SK-N-SH (cell line): ENCODE measurements at regions not wholly inside any gene's neighbourhood (a gene's known extent, or its start where the extent isn't known, plus 50 kb on each side); places are given as distances from the start of the nearest gene placed in this dataset.
"Not testable (repeated sequence)": the region's sequence is repeated elsewhere in the genome, so short reads cannot be mapped to it uniquely, and the experiment has no call there.

Source experiments
- EP300 ChIP-seq, 2 experiments: IDR thresholded peaks; 2 replicates each; pipeline versions ENCODE4 v1.4.0 to v1.6.1; 2012; ENCODE audit warnings: borderline replicate concordance in 1 of 2, low read depth in 1 of 2, low read length in 1 of 2
- NRF1 ChIP-seq: IDR thresholded peaks from 2 replicates; pipeline ENCODE4 v1.6.1; 2012; ENCODE audit warnings: low read depth, mild to moderate bottlenecking, low read length
- POLR2AphosphoS5 ChIP-seq: IDR thresholded peaks from 2 replicates; pipeline ENCODE4 v1.6.1; 2012; ENCODE audit warnings: low read depth, low read length
- RAD21 ChIP-seq: IDR thresholded peaks from 2 replicates; pipeline ENCODE4 v1.6.1; 2012; ENCODE audit warnings: mild to moderate bottlenecking, low read length
- SIN3A ChIP-seq: IDR thresholded peaks from 2 replicates; pipeline ENCODE4 v1.6.1; 2012; ENCODE audit warnings: low read depth, mild to moderate bottlenecking, low read length, moderate library complexity, borderline replicate concordance
- TF ChIP-seq, protein P1 (sequence below): fragments of 200-600 bp; sonication (generic); IDR thresholded peaks from 2 replicates; pipeline ENCODE4 v1.6.1; 2017; ENCODE audit warnings: antibody characterized with exemption, mild to moderate bottlenecking, moderate library complexity
- TF ChIP-seq, protein P2 (sequence below): IDR thresholded peaks from 2 replicates; pipeline ENCODE4; 2012
- TF ChIP-seq, protein P3 (sequence below): IDR thresholded peaks from 2 replicates; pipeline ENCODE4 v1.6.1; 2012; ENCODE audit warnings: mild to moderate bottlenecking, low read depth, low read length, moderate library complexity

DNA sequence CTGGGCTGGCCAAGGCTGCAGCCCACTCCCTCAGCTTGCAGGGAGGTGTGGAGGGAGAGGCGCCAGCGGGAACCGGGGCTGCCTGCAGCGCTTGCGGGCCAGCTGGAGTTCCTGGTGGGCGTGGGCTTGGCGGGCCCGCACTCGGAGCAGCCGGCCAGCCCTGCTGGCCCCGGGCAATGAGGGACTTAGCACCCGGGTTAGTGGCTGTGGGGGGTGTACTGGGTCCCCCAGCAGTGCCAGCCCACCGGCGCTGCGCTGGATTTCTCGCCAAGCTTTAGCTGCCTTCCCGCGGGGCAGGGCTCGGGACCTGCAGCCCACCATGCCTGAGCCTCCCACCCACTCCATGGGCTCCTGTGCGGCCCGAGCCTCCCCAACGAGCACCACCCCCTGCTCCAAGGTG lies 164.2 kb upstream of the NPY2R start:
- TF ChIP-seq, protein P1, sequence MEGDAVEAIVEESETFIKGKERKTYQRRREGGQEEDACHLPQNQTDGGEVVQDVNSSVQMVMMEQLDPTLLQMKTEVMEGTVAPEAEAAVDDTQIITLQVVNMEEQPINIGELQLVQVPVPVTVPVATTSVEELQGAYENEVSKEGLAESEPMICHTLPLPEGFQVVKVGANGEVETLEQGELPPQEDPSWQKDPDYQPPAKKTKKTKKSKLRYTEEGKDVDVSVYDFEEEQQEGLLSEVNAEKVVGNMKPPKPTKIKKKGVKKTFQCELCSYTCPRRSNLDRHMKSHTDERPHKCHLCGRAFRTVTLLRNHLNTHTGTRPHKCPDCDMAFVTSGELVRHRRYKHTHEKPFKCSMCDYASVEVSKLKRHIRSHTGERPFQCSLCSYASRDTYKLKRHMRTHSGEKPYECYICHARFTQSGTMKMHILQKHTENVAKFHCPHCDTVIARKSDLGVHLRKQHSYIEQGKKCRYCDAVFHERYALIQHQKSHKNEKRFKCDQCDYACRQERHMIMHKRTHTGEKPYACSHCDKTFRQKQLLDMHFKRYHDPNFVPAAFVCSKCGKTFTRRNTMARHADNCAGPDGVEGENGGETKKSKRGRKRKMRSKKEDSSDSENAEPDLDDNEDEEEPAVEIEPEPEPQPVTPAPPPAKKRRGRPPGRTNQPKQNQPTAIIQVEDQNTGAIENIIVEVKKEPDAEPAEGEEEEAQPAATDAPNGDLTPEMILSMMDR: not testable (repeated sequence)
- TF ChIP-seq, protein P2, sequence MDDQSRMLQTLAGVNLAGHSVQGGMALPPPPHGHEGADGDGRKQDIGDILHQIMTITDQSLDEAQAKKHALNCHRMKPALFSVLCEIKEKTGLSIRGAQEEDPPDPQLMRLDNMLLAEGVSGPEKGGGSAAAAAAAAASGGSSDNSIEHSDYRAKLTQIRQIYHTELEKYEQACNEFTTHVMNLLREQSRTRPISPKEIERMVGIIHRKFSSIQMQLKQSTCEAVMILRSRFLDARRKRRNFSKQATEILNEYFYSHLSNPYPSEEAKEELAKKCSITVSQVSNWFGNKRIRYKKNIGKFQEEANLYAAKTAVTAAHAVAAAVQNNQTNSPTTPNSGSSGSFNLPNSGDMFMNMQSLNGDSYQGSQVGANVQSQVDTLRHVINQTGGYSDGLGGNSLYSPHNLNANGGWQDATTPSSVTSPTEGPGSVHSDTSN: not testable (repeated sequence)
- TF ChIP-seq, protein P3, sequence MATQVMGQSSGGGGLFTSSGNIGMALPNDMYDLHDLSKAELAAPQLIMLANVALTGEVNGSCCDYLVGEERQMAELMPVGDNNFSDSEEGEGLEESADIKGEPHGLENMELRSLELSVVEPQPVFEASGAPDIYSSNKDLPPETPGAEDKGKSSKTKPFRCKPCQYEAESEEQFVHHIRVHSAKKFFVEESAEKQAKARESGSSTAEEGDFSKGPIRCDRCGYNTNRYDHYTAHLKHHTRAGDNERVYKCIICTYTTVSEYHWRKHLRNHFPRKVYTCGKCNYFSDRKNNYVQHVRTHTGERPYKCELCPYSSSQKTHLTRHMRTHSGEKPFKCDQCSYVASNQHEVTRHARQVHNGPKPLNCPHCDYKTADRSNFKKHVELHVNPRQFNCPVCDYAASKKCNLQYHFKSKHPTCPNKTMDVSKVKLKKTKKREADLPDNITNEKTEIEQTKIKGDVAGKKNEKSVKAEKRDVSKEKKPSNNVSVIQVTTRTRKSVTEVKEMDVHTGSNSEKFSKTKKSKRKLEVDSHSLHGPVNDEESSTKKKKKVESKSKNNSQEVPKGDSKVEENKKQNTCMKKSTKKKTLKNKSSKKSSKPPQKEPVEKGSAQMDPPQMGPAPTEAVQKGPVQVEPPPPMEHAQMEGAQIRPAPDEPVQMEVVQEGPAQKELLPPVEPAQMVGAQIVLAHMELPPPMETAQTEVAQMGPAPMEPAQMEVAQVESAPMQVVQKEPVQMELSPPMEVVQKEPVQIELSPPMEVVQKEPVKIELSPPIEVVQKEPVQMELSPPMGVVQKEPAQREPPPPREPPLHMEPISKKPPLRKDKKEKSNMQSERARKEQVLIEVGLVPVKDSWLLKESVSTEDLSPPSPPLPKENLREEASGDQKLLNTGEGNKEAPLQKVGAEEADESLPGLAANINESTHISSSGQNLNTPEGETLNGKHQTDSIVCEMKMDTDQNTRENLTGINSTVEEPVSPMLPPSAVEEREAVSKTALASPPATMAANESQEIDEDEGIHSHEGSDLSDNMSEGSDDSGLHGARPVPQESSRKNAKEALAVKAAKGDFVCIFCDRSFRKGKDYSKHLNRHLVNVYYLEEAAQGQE: not testable (repeated sequence)
- not testable (repeated sequence) for TF ChIP-seq RAD21; NRF1; SIN3A; POLR2AphosphoS5; EP300 (IDR thresholded peaks at IDR 0.05; ENCODE audit: borderline replicate concordance in 1 of 2, low read depth in 1 of 2, low read length in 1 of 2)
